Peyer's patch (tissue), 4 donors: ENCODE measurements at regions not wholly inside any gene's neighbourhood (a gene's known extent, or its start where the extent isn't known, plus 50 kb on each side); places are given as distances from the start of the nearest gene placed in this dataset.
A peak's percentile ranks its signal among the peaks of the same experiment; 100 is the strongest.

Source experiments
- DNase-seq, 3 donors: peaks; one replicate each; pipeline ENCODE4 v3.0.0-alpha.2; 2017 to 2019
- H3K27ac ChIP-seq, 4 donors: fragments of 200-600 bp; sonication (generic); one replicate each; pipeline ENCODE4 v1.5.1; 2016 to 2019
- H3K27me3 ChIP-seq, 2 donors: fragments of 200-600 bp; sonication (generic); one replicate each; pipeline ENCODE4 v1.5.1; 2019
- H3K36me3 ChIP-seq, 3 donors: fragments of 200-600 bp; sonication (generic); one replicate each; pipeline ENCODE4 v1.5.1; 2016 to 2019
- H3K4me1 ChIP-seq, 4 donors: fragments of 200-600 bp; sonication (generic); one replicate each; pipeline ENCODE4 v1.5.1; 2016 to 2019
- H3K4me3 ChIP-seq, 4 donors: fragments of 200-600 bp; sonication (generic); 1 replicate in 3 of 4; 2 replicates in 1 of 4; pipeline ENCODE4 v1.5.1; 2016 to 2019; ENCODE audit warnings: mild to moderate bottlenecking in 1 of 4
- H3K9me3 ChIP-seq, 4 donors: fragments of 200-600 bp; sonication (generic); one replicate each; pipeline ENCODE4 v1.5.1; 2016 to 2019; ENCODE audit warnings: mild to moderate bottlenecking in 1 of 4
- CTCF ChIP-seq, 6 experiments: fragments of 450-650 bp in 4 of 6; fragments of 200-600 bp in 2 of 6; sonication (generic) in 1 of 6; IDR thresholded peaks; one replicate each; pipeline ENCODE4 v1.5.1; 2017 to 2019; ENCODE audit warnings: antibody characterized with exemption in 6 of 6, mild to moderate bottlenecking in 3 of 6, moderate library complexity in 1 of 6
- POLR2A ChIP-seq, 2 donors: fragments of 450-650 bp; IDR thresholded peaks; one replicate each; pipeline ENCODE4 v1.5.1; 2017; ENCODE audit warnings: antibody characterized with exemption in 2 of 2, mild to moderate bottlenecking in 2 of 2, moderate library complexity in 2 of 2

GRCh38 chr22:23376256-23376655, 195.9 kb downstream of the BCR start:
- H3K36me3 ChIP-seq: no peaks in the 10 kb centered on the region
- H3K27me3 ChIP-seq: no peaks in the 10 kb centered on the region
- peak in 2 of 3 donors; percentile 72 to 77 for DNase-seq
- no peaks in the 10 kb centered on the region for H3K9me3 ChIP-seq
- peak in 4 of 6 experiments; percentile 37 to 69 (median 64) for TF ChIP-seq CTCF (IDR thresholded peaks at IDR 0.05)
- TF ChIP-seq POLR2A (IDR thresholded peaks at IDR 0.05): no peak
- no peak overlapping the region for H3K27ac ChIP-seq
- no peaks in the 10 kb centered on the region for H3K4me1 ChIP-seq
- no peak overlapping the region for H3K4me3 ChIP-seq

DNA sequence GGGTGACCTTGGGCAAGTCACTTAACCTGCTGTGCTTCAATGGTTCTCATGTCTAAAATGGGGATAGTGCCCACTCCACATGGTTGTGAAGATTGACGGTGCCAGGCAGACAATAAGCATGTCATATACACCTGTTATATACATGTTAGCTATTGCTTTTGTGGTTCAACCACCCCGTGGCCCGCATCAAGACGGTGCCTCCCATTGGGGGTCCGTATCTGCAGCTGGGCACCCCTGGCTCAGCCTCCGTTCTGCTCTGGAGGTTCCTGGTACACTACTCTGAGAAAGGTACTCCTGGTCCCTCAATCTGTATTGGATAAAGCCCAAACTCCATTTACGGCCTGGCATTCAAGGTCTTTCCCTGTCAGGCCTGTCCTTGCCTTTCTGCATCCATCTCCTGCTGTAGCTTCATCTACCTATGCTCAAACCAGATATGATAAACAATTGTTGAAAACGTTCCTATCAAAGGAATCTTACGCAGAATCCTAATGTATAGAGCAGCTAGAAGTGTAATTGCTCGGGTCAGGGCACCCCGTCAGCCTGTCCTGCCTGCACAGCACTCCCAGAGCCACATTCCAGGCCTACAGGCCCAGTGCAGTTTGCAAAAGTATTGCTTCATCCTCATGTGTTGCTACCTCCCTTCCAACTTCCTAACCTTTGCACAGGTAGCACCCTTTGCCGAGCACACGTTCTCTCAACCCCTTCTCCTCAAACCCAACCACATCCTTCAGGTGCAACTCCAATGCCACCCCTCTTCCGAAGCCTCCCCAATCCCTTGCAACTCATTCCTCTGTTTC, 194.9 kb downstream of the BCR start:
- no peak overlapping the region for H3K4me3 ChIP-seq
- H3K36me3 ChIP-seq: no peaks in the 10 kb centered on the region
- TF ChIP-seq POLR2A (IDR thresholded peaks at IDR 0.05) (no peak), CTCF (IDR thresholded peaks at IDR 0.05) (no peak)
- H3K27me3 ChIP-seq: no peaks in the 10 kb centered on the region
- no peak for DNase-seq
- H3K9me3 ChIP-seq: no peaks in the 10 kb centered on the region
- H3K4me1 ChIP-seq: no peaks in the 10 kb centered on the region
- no peak overlapping the region for H3K27ac ChIP-seq

DNA sequence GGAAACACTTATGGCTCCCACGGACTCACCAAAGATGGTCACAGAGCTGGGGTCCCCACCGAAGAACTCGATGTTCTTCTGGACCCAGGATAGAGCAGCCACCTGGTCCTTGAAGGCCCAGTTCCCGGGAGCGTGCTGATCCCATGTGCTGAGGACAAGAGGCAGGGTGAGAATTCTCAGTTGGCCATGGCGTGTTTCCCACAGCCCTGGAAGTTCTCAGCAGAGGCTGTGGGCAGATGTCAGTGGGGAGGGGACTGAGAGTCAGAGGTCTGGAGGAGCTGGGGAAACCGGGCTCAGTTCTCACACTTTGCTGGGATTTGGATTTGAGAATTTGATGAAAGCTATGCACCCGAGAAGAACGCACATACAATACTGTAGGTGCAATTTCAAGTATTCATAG, 193.3 kb downstream of the BCR start:
- peak in 1 of 3 donors; percentile 18 for DNase-seq
- Histone ChIP-seq H3K9me3 (no peaks in the 10 kb centered on the region), H3K36me3 (no peaks in the 10 kb centered on the region), H3K4me3 (no peak overlapping the region), H3K4me1 (no peaks in the 10 kb centered on the region), H3K27me3 (no peaks in the 10 kb centered on the region), H3K27ac (no peak overlapping the region)
- TF ChIP-seq CTCF (IDR thresholded peaks at IDR 0.05): no peak
- no peak for TF ChIP-seq POLR2A (IDR thresholded peaks at IDR 0.05)

GRCh38 chr22:23370251-23370650, 189.9 kb downstream of the BCR start:
- Histone ChIP-seq H3K36me3 (no peaks in the 10 kb centered on the region), H3K9me3 (no peaks in the 10 kb centered on the region)
- TF ChIP-seq CTCF (IDR thresholded peaks at IDR 0.05): no peak
- no peak for TF ChIP-seq POLR2A (IDR thresholded peaks at IDR 0.05)

GRCh38 chr22:23369054-23369685, 188.9 kb downstream of the BCR start:
- Histone ChIP-seq H3K27ac (no peak overlapping the region), H3K4me1 (no peaks in the 10 kb centered on the region), H3K27me3 (no peaks in the 10 kb centered on the region), H3K9me3 (no peaks in the 10 kb centered on the region), H3K4me3 (no peak overlapping the region), H3K36me3 (no peaks in the 10 kb centered on the region)
- no peak for TF ChIP-seq CTCF (IDR thresholded peaks at IDR 0.05)
- no peak for TF ChIP-seq POLR2A (IDR thresholded peaks at IDR 0.05)
- DNase-seq: no peak

More at GRCh38 chr22:23370251-23370650, 189.9 kb downstream of the BCR start:
- Histone ChIP-seq H3K27me3 (no peaks in the 10 kb centered on the region), H3K27ac (no peak overlapping the region), H3K4me1 (no peaks in the 10 kb centered on the region), H3K4me3 (no peak overlapping the region)
- DNase-seq: no peak
